ENCODE measurements at regions not wholly inside any gene's neighbourhood (a gene's known extent, or its start where the extent isn't known, plus 50 kb on each side); places are given as distances from the start of the nearest gene placed in this dataset.
"Not testable (repeated sequence)": the region's sequence is repeated elsewhere in the genome, so short reads cannot be mapped to it uniquely, and the experiment has no call there.

GRCh38 chrX:88828011-88828410 is 81.0 kb downstream of the CPXCR1 start:
- DNase-seq, result no peak

- no peak for DNase-seq
These were observed 83.1 kb downstream of the CPXCR1 start for GRCh38 chrX:88830111-88830510.

DNA sequence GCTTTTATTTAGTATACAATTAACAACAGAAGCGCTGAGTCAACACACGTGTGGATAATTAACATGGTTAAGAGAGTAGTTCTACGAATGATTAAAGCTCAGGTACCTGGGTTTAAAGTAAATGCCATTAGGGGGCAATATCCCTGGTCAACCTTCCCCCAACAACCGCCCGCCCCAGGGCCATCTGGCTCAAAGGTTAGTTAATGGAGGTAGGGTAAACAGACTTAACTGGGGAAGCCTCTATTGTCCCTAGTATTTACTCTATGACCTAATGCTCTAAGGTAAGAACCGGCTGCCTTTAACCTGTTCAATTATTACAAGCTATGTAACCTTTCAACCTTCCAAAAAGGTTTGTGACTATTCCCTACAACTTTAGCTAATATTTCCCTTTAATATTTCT is 90.7 kb downstream of the CPXCR1 start:
- not testable (repeated sequence) for DNase-seq

DNA sequence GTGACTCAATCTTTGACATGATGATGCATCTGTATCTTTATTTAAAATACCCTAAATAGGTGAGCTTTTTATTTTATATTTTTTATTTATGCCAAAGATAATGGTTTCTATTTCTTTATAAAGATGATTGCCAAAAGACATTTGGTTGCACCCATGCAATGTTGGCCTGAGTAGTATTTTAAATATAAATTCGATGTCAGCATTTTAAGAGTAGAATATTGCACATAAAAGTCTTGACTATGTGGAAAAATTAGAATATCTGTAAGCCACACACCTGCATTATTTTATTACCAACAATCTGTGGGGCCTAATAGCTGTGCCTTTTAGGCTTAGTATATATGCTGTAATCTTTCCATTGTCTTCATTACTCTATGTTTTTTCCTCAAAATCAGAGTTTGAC is 91.4 kb downstream of the CPXCR1 start:
- DNase-seq, result no peak

GRCh38 chrX:88843841-88844240 is 96.8 kb downstream of the CPXCR1 start:
- not testable (repeated sequence) for DNase-seq

- DNase-seq, result no peak
These were observed 106.9 kb downstream of the CPXCR1 start for GRCh38 chrX:88853925-88854324.

DNA sequence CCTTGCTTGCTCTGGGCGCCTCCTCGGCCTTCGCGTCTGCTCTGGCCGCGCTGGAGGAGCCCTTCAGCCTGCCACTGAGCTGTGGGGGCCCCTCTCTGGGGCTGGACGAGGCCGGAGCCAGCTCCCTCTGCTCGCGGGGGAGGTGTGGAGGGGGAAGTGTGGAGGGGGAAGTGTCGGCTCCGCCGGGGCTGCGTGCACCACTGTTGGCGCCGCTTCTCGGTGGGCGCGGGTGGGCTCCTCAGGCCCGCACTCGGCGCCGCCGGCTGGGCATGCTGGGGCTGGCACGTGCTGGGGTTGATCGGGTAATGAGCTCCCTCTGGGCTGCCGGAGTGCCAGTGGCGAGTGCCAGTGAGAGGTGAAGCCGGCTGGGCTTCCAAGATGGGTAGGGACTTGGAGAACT is 116.7 kb downstream of the CPXCR1 start:
- DNase-seq, result no peak

DNA sequence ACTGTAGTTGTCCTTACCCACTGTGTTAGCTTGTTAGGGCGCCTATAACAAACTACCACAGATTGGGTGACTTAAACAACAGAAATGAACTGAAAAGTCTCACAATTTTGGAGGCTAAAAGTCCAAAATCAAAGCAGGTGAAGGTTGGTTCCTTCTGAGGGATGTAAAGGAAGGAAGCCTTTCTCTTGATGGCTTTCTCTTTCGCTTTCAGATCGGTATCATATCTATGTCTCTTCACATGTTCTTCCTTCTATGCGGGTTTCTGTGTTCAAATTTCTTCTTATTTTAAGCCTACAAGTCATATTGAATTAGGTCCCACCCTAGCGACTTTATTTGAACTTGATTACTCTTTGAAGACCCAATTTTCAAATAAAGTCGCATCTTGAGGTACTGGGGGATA is 118.6 kb downstream of the CPXCR1 start:
- DNase-seq, result no peak

DNA sequence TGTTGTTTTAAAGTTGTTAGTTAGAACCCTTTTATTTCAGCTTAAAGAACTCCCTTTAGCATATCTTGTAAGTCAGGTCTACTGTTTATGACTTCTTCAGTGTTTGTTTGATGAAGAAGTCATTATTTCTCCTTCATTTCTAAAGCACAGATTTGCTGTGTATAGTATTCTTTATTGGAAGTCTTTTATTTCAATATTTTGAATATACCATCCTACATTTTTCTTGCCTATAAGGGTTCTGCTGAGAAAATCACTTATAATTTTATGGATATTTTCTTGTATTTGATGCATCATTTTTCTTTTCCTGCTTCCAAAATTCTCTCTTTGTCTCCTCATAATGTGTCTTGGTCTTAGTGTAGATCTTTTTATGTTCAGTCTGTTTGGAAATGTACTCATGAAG is 134.5 kb downstream of the CPXCR1 start:
- no peak for DNase-seq

DNA sequence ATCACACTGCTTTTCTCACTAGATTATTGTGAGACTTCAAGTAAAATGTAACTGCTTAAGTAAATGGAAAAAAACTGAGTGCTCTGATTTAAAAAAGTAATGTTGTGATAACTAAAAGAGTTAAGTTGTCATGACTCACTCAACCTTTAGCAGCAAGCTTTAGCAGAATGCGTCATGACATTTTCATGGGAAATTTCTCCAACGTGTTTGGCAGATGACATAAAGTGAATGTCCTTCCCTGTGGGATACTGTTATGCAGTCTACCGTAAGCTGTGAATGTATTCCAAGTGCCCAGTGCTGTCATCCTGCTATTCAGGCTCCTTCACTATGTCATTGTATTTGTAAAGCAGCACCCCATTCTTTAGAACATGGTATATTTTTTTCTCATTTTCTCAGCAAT is 136.2 kb downstream of the CPXCR1 start:
- no peak for DNase-seq

DNA sequence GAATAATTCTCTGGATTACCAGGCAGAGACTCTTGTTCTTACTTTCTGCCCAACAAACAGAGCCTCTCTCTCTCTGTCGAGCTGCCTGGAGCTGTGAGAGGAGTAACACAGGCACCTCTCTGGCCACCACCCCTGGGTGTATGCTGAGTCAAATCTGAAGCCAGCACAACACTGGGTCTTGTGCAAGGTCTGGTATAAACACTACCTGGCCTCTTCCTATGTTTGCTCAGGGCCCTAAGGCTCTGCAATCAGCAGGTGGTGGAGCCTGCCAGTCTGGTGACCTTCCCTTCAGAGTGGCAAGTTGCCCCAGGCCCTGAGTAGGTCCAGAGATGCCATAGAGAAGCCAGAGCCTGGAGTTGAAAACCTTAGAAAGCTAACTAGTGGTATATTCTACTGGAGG is 139.9 kb downstream of the CPXCR1 start:
- DNase-seq, result no peak

DNA sequence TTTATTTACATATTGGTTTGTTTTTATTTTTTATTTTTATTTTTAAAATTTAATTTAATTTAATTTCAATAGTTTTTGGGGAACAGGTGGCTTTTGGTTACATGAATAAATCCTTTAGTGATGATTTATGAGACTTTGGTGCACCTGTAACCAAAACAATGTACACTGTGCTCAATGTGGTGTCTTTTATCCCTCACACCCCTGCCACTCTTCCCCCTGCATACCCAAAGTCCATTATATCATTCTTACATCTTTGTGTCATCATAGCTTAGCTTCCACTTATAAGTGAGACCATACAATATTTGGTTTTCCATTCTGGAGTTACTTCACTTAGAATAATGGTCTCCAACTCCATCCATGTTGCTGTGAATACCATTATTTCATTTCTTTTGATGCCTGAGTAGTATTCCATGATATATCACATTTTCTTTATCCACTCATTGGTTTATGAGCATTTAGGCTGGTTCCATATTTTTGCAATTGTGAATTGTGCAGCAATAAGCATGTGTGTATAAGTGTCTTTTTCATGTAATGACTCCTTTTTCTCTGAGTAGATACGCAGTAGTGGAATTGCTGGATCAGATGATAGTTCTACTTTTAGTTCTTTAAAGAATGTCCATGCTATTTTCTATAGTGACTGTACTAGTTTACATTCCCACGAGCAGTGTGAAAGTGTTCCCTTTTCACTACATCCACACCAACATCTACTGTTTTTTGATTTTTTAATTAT is 157.1 kb downstream of the CPXCR1 start:
- no peak for DNase-seq

GRCh38 chrX:88908056-88908455 is 161.0 kb downstream of the CPXCR1 start:
- peak; percentile 34 for DNase-seq

DNA sequence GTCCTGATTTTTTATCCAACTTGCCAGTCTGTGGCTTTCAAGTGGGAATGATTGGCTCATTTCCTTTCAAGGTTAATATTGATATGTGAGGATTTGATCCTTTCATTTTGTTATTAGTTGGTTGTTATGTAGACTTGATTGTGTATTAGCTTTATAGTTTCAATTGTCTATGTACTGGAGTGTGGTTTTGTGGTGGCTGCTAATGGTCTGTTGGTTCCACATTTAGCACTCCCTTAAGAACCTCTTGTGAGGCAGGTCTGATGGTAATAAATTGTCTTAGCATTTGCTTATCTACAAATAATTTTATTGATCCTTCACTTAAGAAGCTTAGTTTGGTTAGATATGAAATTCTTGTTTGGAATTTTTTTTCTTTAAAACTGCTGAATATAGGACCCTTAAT is 190.6 kb downstream of the CPXCR1 start:
- no peak for DNase-seq

- no peak for DNase-seq
These were observed 193.9 kb downstream of the CPXCR1 start for GRCh38 chrX:88940904-88941303.

- no peak for DNase-seq
These were observed 197.6 kb downstream of the CPXCR1 start for GRCh38 chrX:88944661-88945060.

- not testable (repeated sequence) for DNase-seq
These were observed 209.0 kb downstream of the CPXCR1 start for GRCh38 chrX:88956059-88956458.

DNA sequence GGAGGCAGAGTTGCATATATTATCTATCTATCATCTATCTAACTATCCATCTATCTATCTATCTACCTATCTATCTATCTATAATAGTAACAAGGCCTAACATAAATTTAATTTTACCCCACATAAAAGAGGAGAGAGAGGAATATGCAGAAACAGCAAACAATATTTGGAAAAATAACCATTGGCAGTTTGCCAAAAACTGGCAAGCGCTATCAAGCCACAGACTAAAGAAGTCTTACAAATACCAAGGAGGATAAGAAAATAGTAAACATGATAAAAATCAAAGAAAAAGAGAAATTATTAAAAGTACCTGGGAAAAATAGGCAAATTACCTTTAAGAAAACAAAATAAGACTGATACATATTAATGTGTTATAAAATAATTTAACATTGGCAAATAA is 230.8 kb downstream of the CPXCR1 start:
- DNase-seq, result no peak

DNA sequence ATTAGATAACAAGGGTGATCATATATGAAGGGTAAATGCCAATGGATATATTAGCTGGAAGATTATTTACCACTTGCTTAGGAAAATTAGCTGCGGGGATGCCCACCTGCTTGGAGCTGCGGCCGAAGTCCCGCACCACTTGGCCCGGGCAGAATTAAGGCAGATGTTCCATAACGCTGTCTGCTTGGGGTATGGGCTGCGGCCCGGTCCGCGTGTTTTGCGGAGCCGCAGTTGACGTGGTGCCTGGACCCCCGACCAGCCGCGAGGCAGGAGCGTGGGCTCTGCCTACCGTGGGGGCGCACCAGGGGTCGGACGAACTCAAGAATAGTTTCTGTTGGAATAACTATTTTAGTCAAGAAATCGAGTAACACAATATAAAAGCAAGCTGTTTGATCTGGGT is 235.2 kb downstream of the CPXCR1 start:
- DNase-seq, result no peak

DNA sequence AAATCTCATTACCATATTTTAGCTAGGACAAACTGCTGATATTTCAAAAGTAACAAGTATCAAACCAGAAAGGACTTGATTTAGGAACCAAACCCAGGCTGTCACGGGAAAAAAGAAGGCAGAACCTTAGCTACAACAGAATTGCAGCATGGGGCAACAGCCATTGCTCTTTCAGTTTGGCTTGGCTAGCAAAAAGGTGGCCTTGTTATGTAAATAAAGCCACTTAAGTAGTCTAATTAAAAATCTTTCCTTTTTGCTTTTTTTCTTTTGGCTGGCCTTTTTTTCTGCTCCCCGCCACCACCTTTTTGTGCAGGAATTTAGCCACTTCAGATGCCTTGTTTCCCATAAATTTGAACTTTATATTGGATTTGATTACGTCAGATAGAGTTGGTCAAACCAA is 235.9 kb downstream of the CPXCR1 start:
- DNase-seq, result no peak

DNA sequence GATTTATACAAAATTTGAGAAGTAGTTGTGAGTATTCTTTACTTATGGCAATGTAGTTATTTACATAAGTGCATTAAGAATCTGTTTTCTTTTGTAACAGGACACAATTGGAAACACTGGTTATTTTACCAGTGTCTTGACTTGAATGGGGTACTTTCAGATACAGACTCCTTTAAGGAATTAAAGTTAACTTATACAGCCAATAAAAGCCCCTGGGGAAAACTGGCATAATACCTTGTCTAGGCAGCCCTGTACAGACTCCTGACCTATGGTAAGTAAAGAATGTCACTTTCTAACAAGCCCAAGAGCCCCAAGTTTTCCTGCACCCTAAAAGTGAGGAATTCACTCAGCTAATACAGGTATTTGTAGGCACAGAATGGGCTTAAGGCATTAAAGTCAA is 241.8 kb downstream of the CPXCR1 start:
- DNase-seq, result no peak

GRCh38 chrX:88990882-88991582 is 244.0 kb downstream of the CPXCR1 start:
- DNase-seq, result no peak

DNA sequence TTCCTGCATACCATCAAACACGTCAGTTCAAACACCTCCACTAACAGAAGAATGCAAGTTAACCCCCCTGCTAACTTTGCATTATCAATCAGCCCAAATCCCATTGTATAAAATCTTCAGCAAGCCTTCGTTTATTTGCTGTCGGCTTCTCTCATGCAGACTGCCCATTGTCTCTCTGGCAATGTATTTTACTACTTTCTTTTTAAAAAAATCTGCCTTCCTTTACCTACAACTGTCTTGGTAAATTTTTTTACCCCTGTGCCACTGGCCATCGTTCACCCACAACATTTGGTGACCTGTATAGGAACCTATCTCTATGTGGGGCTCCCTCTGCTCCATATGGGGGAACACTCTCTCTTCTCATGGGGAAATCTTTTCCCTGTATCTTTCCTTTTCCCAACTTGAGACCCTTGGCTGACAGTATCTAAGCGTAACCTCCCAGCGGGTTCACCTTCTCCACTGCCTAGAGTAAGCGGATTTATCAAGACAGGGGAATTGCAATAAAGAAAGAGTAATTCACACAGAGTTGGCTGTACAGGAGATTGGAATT is 244.6 kb downstream of the CPXCR1 start:
- DNase-seq, result no peak

DNA sequence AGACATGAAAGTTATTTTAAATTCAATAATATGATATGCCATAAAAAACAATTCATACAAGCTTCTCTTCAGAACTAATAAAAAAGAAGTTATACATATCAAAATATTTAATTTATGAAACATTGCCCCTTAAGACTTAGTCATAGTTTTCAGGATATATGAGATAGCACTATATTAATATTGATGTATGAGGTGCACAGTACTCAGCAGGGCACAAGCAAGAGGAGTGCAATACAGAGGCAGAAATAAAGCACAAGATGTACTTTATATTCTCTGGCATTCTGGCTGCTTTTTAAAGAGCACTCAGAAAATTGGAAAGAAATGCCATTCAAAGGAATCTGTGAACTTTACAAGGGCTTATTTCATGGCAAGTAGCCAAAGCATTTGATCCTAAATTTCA is 274.9 kb downstream of the CPXCR1 start:
- DNase-seq, result no peak
